Caco-2 (cell line): ENCODE measurements at regions not wholly inside any gene's neighbourhood (a gene's known extent, or its start where the extent isn't known, plus 50 kb on each side); places are given as distances from the start of the nearest gene placed in this dataset.

Experiments
- BruUV-seq: library from RNA; stranded (reverse); fragments of 400-500 nt; replicated peaks from 2 replicates; lab custom pipeline; 2021; lab: Mats Ljungman, UMichigan
- CTCF ChIA-PET: fragments of 300-600 bp; sonication (Branson Sonifier 250); formaldehyde crosslinking; loops from one replicate; lab custom pipeline; 2022; ENCODE audit warnings: antibody characterized with exemption; lab: Charles Lee
- POLR2A ChIA-PET: fragments of 300-600 bp; sonication (Branson Sonifier 250); formaldehyde crosslinking; loops from one replicate; lab custom pipeline; 2022; ENCODE audit warnings: antibody characterized with exemption; lab: Charles Lee
- DNase-seq, 2 experiments: peaks; one replicate each; pipeline versions ENCODE4 v3.0.0 to v3.0.0-alpha.2; 2020 to 2022
- H3K27me3 ChIP-seq: replicated peaks from 2 replicates; pipeline ENCODE4 v1.6.0; 2011; ENCODE audit warnings: low read length; ENCODE audit not compliant: control insufficient read depth, insufficient read depth
- H3K36me3 ChIP-seq: 2 replicates; pipeline ENCODE4 v1.5.1; 2011; ENCODE audit warnings: low read length; ENCODE audit not compliant: control insufficient read depth, insufficient read depth
- H3K4me1 ChIP-seq: fragments of 250-450 bp; sonication (Bioruptor Pico); 2 replicates; pipeline ENCODE4 v1.5.1; 2020; ENCODE audit warnings: mild to moderate bottlenecking
- H3K4me3 ChIP-seq: 2 replicates; pipeline ENCODE4 v1.5.1; 2011; ENCODE audit warnings: low read depth, mild to moderate bottlenecking, control low read depth, low read length
- H3K9me3 ChIP-seq: fragments of 250-450 bp; sonication (Bioruptor Pico); 2 replicates; pipeline ENCODE4 v1.5.1; 2020; ENCODE audit warnings: mild to moderate bottlenecking, moderate library complexity
- H3K27ac Mint-ChIP-seq: one replicate; pipeline ENCODE4 v1.8.0; 2022; ENCODE audit warnings: mixed read lengths; ENCODE audit not compliant: unreplicated experiment
- H3K27me3 Mint-ChIP-seq: one replicate; pipeline ENCODE4 v1.8.0; 2022; ENCODE audit warnings: mixed read lengths; ENCODE audit not compliant: insufficient read depth, unreplicated experiment
- H3K36me3 Mint-ChIP-seq: one replicate; pipeline ENCODE4 v1.8.0; 2022; ENCODE audit warnings: mild to moderate bottlenecking, mixed read lengths; ENCODE audit not compliant: insufficient read depth, unreplicated experiment
- H3K4me1 Mint-ChIP-seq: one replicate; pipeline ENCODE4 v1.8.0; 2022; ENCODE audit warnings: low read depth, mixed read lengths; ENCODE audit not compliant: unreplicated experiment
- H3K4me3 Mint-ChIP-seq: one replicate; pipeline ENCODE4 v1.8.0; 2022; ENCODE audit warnings: mild to moderate bottlenecking, moderate library complexity, mixed read lengths; ENCODE audit not compliant: unreplicated experiment
- H3K9me3 Mint-ChIP-seq: one replicate; pipeline ENCODE4 v1.8.0; 2022; ENCODE audit warnings: mixed read lengths; ENCODE audit not compliant: unreplicated experiment
- CTCF ChIP-seq, 2 experiments: fragments of 200-600 bp in 1 of 2; IDR thresholded peaks; 1 replicate in 1 of 2; 2 replicates in 1 of 2; pipeline versions ENCODE4 v1.5.1 to v1.8.0; 2011 to 2022; ENCODE audit warnings: antibody characterized with exemption in 1 of 2, control low read depth in 1 of 2, inconsistent platforms in 1 of 2, low read depth in 1 of 2, low read length in 1 of 2, mild to moderate bottlenecking in 1 of 2, moderate library complexity in 1 of 2; ENCODE audit not compliant: insufficient read depth in 1 of 2, severe bottlenecking in 1 of 2, unreplicated experiment in 1 of 2
- intact Hi-C: fragments of 100-400 bp; cut with micrococcal nuclease; formaldehyde crosslinking; loops from one replicate; pipeline ENCODE4 v1.10.0; 2022; ENCODE audit not compliant: unreplicated experiment

- intact Hi-C loops: no loop called here
- no peak for DNase-seq
- no peaks in the 10 kb centered on the region for H3K4me1 Mint-ChIP-seq
- ChIA-PET POLR2A (no interaction called here), CTCF (no interaction called here)
- H3K9me3 ChIP-seq: no peaks in the 10 kb centered on the region
- H3K4me1 ChIP-seq: no peaks in the 10 kb centered on the region
- no peaks in the 10 kb centered on the region for H3K36me3 ChIP-seq
- no peaks in the 10 kb centered on the region for H3K9me3 Mint-ChIP-seq
- H3K4me3 Mint-ChIP-seq: no peak overlapping the region
- no peaks in the 10 kb centered on the region for H3K36me3 Mint-ChIP-seq
- no TSS peak for BruUV-seq
- no peak overlapping the region for H3K27ac Mint-ChIP-seq
- H3K27me3 ChIP-seq: no peaks in the 10 kb centered on the region
- H3K27me3 Mint-ChIP-seq: no peaks in the 10 kb centered on the region
- TF ChIP-seq CTCF (IDR thresholded peaks at IDR 0.05; ENCODE audit: insufficient read depth in 1 of 2, low read depth in 1 of 2, low read length in 1 of 2, severe bottlenecking in 1 of 2, unreplicated experiment in 1 of 2): no peak
- no peak overlapping the region for H3K4me3 ChIP-seq
Observed at GRCh38 chr13:63851526-63851925, 2435.9 kb upstream of the PCDH20 start.

GRCh38 chr13:63843766-63844699 is 2428.4 kb upstream of the PCDH20 start:
- no TSS peak for BruUV-seq
- H3K4me3 Mint-ChIP-seq: no peak overlapping the region
- H3K9me3 Mint-ChIP-seq: no peaks in the 10 kb centered on the region
- Histone ChIP-seq H3K36me3 (no peaks in the 10 kb centered on the region), H3K9me3 (no peaks in the 10 kb centered on the region), H3K4me1 (no peaks in the 10 kb centered on the region), H3K27me3 (no peaks in the 10 kb centered on the region), H3K4me3 (no peak overlapping the region)
- intact Hi-C loops: no loop called here
- ChIA-PET POLR2A (no interaction called here), CTCF (no interaction called here)
- no peak for TF ChIP-seq CTCF (IDR thresholded peaks at IDR 0.05; ENCODE audit: insufficient read depth in 1 of 2, low read depth in 1 of 2, low read length in 1 of 2, severe bottlenecking in 1 of 2, unreplicated experiment in 1 of 2)
- DNase-seq: no peak
- H3K36me3 Mint-ChIP-seq: no peaks in the 10 kb centered on the region
- H3K4me1 Mint-ChIP-seq: no peaks in the 10 kb centered on the region
- no peaks in the 10 kb centered on the region for H3K27me3 Mint-ChIP-seq
- no peak overlapping the region for H3K27ac Mint-ChIP-seq

GRCh38 chr13:63842102-63842501 is 2426.5 kb upstream of the PCDH20 start:
- no peak overlapping the region for H3K4me3 ChIP-seq
- no peak overlapping the region for H3K27ac Mint-ChIP-seq
- H3K36me3 Mint-ChIP-seq: no peaks in the 10 kb centered on the region
- H3K36me3 ChIP-seq: no peaks in the 10 kb centered on the region
- H3K4me3 Mint-ChIP-seq: no peak overlapping the region
- no peaks in the 10 kb centered on the region for H3K4me1 Mint-ChIP-seq
- ChIA-PET POLR2A (no interaction called here), CTCF (no interaction called here)
- TF ChIP-seq CTCF (IDR thresholded peaks at IDR 0.05; ENCODE audit: insufficient read depth in 1 of 2, low read depth in 1 of 2, low read length in 1 of 2, severe bottlenecking in 1 of 2, unreplicated experiment in 1 of 2): no peak
- no TSS peak for BruUV-seq
- no peaks in the 10 kb centered on the region for H3K27me3 ChIP-seq
- intact Hi-C loops: no loop called here
- H3K9me3 ChIP-seq: no peaks in the 10 kb centered on the region
- no peak for DNase-seq
- H3K4me1 ChIP-seq: no peaks in the 10 kb centered on the region
- H3K9me3 Mint-ChIP-seq: no peaks in the 10 kb centered on the region
- no peaks in the 10 kb centered on the region for H3K27me3 Mint-ChIP-seq
